B cell (primary cell): ENCODE measurements at regions not wholly inside any gene's neighbourhood (a gene's known extent, or its start where the extent isn't known, plus 50 kb on each side); places are given as distances from the start of the nearest gene placed in this dataset.
"Not testable (repeated sequence)": the region's sequence is repeated elsewhere in the genome, so short reads cannot be mapped to it uniquely, and the experiment has no call there.

Experiments
- EZH2 ChIP-seq: IDR thresholded peaks from 2 replicates; pipeline ENCODE4 v1.6.1; 2012; ENCODE audit warnings: borderline replicate concordance, low read depth, mild to moderate bottlenecking, moderate library complexity, low read length; ENCODE audit not compliant: insufficient read depth, poor library complexity, severe bottlenecking
- TF ChIP-seq, protein P1 (sequence below): fragments of 200-600 bp; IDR thresholded peaks from one replicate; pipeline ENCODE4 v1.8.0; 2022; ENCODE audit warnings: antibody characterized with exemption, mild to moderate bottlenecking

DNA sequence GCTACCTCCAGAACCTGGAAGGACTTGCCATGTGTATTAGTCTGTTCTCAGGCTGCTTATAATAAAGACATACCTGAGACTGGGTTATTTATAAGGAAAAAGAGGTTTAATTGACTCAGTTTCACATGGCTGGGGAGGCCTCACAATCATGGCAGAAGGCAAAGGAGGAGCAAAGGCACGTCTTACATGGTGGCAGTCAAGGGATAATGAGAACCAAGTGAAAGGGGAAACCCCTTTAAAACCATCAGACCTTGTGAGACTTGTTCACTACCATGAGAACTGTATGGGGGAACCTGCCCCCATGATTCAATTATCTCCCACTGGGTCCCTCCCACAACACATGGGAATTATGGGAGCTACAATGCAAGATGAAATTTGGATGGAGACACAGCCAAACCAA is 62.3 kb upstream of the CCNY start:
- TF ChIP-seq, protein P1, sequence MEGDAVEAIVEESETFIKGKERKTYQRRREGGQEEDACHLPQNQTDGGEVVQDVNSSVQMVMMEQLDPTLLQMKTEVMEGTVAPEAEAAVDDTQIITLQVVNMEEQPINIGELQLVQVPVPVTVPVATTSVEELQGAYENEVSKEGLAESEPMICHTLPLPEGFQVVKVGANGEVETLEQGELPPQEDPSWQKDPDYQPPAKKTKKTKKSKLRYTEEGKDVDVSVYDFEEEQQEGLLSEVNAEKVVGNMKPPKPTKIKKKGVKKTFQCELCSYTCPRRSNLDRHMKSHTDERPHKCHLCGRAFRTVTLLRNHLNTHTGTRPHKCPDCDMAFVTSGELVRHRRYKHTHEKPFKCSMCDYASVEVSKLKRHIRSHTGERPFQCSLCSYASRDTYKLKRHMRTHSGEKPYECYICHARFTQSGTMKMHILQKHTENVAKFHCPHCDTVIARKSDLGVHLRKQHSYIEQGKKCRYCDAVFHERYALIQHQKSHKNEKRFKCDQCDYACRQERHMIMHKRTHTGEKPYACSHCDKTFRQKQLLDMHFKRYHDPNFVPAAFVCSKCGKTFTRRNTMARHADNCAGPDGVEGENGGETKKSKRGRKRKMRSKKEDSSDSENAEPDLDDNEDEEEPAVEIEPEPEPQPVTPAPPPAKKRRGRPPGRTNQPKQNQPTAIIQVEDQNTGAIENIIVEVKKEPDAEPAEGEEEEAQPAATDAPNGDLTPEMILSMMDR = not testable (repeated sequence)
- TF ChIP-seq EZH2 = not testable (repeated sequence)
